ENCODE measurements at regions not wholly inside any gene's neighbourhood (a gene's known extent, or its start where the extent isn't known, plus 50 kb on each side); places are given as distances from the start of the nearest gene placed in this dataset.

- TF ChIP-seq CTCF (IDR thresholded peaks at IDR 0.05) (no peak), POLR2A (IDR thresholded peaks at IDR 0.05) (no peak)
Observed at GRCh38 chr7:47093320-47094234, 488.3 kb downstream of the TNS3 start.
